AML-193 (cell line): ENCODE measurements at regions not wholly inside any gene's neighbourhood (a gene's known extent, or its start where the extent isn't known, plus 50 kb on each side); places are given as distances from the start of the nearest gene placed in this dataset.

Experiments used
- DNase-seq, 2 experiments: peaks; one replicate each; lab custom pipeline; 2025; lab: John Stamatoyannopoulos, UW

DNA sequence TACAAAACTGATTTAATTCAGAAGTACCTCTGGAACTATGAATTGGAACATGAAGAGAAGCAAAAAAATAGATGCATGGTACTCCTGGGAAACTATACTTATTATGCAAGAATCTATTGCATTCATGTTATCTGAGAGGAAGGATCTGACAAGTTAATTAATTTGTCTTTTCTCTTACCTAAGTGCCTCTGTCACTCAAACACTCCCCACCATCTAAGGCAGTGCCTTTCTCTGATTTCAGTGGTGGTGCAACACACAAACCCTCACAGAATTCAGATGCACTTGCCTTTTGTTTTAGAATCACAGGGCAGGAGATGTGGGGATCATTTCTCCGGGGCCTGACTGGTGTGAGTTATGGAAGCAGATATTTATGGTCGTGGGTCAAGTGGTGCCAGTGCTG, 52.5 kb upstream of the C9orf72 start:
- no peak for DNase-seq

DNA sequence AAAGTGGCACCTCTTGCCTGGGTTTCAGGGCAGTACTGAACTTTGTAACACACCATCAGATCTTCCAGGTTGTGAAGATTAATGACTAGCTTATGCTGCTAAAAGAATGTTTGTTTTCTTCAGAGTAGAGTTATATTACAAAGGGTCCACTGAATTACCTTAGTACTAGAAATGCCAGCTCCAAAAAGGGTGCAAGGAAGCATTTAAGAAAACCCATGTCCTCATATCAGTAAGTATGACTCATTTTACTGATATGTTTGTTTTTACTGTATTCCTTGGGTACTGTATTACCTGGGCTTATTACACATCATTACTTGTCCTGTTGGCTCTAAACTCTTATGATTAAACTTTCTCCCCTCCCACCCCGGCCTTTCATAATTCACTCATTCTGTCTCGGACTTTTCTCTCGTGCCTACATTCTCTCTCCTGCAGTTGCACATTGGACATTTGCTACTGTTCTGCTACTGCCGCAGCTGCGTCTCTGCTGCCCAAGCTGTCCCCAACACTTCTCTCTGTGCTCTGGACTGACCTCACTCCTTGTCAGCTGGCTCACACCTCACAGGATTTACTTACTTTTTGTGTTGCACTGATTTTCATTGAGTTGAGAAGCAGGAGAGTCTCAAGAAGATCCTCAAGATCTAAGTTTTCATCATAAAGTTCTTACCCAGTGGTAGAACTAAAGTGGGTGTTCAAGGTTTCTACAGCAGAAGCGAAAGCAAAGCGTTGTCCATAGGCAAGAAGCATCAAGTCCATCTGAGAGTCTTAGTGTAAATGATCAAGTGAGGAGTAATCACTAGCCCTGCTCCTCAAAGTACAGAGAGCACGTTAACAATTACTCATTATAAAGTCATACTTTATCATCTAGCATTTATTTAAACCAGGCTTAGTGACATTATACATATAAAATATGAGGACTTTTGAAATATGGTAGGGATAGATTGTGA, 53.2 kb upstream of the C9orf72 start:
- DNase-seq = no peak

DNA sequence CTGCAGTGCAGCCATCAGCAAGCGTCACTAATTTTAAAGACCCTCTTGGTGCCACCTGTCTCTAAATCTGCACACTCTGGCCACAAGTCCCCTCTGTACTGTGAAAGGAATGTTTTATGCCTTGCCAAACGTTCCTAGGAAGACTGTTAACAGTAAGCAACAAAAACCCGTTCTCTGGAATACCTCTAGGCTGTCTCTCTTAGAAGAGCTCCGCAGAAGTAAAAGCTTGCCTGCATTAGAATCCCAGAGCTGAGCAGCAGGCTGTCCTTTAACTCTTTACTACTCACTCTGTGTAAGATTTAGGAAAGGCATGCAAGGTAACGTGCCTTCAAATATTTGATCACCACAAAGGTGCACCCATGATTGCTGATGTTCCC, 53.9 kb upstream of the C9orf72 start:
- no peak for DNase-seq

DNA sequence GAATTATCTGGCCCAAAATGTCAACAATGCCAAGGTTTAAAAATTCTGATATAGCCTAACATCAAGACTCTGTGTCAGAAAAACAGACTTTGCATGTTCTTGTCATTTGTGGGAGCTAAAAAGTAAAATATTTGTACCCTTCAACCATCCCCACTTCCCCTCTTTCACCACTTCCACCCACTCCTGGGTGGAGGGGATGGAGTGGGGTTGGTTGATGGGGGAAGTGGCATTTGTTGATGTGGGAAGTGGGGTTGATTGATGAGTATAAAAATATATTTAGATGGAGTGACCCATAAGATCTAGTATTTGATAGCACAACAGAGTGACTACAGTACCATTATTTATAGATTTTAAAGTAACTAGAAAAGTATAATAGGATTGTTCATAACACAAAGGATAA, 55.0 kb upstream of the C9orf72 start:
- DNase-seq = no peak

DNA sequence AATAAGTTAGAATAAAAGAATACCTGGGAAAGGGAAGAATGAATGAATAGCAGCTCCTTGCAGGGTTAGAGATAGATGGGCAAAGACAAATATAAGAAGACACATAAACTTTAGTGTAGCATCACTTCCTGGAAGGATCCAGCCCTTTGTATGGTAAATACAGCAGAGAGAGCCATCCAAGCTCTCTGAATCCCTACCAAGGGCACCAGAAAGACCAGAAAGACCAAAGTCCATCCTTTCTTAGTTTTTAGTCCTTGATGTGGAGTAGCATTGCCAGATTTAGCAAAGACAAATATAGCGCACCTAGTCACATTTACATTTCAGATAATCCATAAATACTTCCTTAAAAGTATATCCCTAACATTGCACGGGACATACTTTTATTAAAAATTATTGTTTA, 56.1 kb upstream of the C9orf72 start:
- no peak for DNase-seq

DNA sequence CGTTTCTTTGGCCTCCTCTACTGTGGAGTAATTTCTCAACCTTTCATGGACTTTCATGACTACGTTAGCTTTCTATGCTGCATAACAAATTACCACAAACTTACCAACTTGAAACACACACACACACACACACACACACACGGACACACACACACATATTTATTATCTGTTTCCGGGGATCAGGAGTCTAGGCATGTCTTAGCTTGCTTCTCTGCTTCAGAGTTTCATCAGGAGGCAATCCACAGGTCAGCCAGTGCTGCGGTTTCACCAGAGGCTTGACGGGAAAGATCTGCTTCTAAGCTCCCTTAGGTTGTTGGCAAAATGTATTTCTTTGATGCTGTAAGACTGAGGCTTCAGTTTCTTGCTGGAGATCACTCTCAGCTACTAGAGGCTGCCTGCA, 59.0 kb upstream of the C9orf72 start:
- no peak for DNase-seq

DNA sequence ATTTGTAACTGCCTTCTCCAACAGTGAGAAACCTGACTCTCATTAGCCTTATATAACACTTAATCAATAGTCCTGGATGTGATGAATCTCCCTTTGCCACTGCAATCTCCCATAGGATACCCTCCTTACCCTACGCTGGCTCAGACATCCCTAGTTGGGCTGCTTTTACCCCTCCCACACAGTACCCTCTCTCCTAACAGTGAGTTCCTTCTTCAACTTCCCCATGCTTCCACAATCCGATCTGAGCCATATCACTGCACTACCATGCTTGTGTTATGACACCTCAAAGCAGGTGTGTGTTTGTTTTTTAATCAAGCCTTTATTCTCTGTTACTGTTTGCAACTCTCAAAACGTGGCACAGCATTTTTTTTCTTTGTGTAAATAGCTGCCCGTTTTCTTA, 60.5 kb upstream of the C9orf72 start:
- DNase-seq = no peak

DNA sequence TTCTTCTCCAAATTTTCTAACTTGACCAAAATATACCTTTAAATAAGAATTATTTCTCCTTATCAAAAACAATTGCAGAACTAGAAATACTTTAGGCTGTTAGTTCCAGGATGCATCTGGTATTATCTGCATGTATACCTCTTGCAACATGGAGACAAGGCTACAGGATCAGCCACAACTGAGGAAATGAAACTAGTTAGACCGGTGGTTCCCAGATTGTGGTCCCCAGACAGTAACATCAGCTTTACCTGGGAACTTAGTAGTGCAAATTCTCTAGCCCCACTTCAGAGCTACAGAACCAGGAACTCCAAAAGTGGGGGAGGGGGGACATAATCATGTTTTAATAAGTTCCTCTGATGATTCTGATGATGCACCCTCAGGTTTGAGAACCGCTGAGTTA, 61.6 kb upstream of the C9orf72 start:
- no peak for DNase-seq

DNA sequence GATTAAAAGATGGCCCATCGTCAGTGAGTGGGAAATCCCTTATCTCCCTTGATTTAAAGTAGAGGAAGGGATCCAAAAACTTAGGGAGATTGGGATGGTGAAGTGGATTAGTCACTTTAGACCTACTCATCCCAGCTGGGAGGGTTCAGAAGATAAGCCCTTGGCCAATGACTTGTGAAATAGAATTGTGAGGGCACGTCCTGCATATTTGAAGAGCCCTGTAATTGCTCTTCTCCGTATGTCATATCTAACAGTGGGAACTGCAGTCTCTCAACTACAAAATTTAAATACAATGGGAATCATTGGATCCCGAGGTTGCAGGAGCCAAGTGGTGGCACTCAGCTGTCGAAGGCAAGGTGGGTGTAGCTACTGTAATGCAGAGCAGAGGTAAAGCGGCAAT, 65.4 kb upstream of the C9orf72 start:
- DNase-seq = no peak

DNA sequence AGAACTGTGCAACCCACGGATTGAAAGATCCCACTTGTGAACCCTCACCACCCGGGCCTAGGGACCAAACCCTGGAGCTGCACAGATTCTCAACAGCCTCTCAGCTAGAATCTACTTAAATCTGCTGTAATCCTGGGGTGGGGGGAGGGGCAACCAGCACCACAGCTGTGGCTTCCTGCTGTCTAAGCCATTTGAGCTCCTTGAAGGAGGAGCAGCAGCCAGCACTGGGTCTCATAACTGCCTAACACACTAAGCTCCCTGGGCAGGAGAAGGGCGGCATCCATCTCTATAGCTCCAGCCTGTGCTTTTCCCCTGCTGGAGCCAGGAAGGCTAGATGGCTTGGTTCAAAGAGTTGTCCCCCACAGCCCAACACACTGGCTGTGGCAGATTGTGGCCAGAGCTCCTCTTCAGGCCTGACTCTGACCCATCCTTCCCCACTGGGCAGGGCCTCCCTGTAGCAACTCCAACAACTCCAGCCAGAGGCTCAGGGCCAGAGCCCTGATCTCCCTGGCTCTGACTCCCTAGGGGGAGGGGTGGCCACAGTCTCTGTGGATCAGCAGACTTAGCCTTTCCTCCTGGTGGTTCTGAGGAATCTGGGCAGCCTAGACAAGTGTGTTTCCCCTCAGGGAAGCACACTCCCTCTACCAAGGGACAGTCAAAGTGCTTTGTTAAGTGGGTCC, 72.0 kb upstream of the C9orf72 start:
- DNase-seq = no peak

DNA sequence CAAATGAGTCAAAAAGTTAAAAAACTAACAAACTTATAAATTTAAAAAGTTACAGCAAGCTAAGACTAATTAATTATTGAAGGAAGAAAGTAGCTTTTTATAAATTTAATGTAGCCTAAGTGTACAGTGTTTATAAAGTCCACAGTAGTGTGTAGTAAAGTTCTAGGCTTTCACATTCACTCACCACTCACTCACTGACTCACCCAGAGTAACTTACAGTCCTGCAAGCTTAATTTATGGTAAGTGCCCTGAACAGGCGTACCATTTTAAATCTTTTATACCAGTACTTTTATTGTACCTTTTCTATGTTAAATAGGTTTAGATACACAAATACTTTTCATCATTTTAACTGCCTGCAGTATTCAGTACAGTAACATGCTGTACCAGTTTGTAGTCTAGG, 80.0 kb upstream of the C9orf72 start:
- DNase-seq = no peak

DNA sequence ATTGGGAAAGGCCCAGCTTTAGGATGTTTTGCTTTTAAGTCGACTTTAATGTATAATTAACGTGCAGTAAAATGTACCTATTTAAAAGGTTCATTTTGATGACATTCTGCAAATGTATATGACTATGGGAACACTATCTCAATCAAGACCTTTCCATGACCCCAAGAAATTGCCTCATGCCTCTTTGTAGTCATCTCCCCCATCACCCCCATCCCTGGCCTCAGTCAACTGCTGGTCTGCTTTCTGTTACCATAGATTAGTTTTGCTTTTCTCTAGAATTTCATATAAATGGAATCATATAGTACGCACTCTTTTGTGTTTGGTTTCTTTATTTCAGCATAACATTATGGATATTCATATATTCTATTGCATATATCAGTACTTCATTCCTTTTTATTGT, 80.7 kb upstream of the C9orf72 start:
- DNase-seq = no peak

DNA sequence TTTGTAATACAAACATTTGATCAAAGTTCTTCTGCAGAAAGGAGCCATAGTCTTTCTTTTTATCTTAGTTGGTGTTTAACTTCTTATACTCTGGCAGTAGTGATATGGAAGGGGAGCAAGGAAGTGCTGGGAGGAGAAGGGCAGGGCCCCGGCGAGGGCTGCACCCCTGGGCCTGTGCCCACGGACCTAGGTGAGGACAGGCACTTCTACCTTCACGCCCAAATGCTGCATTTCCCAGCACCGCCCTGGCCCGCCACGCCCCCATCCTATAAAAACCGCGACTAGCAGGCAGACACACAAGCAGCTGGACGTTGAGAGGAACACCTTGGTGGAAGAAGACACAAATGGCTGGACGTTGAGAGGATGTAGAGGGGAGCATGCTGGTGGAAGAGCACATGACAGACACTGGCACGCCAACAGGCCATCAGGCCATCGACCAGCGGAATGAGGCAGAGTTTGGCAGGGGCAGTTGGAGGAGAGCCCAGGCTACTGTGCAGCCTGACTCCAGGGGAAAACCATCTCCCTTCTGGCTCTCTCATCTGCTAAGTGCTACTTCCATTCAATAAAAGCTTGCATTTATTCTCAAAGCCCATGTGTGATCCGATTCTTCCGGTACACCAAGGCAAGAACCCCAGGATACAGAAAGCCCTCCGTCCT, 81.5 kb upstream of the C9orf72 start:
- no peak for DNase-seq

DNA sequence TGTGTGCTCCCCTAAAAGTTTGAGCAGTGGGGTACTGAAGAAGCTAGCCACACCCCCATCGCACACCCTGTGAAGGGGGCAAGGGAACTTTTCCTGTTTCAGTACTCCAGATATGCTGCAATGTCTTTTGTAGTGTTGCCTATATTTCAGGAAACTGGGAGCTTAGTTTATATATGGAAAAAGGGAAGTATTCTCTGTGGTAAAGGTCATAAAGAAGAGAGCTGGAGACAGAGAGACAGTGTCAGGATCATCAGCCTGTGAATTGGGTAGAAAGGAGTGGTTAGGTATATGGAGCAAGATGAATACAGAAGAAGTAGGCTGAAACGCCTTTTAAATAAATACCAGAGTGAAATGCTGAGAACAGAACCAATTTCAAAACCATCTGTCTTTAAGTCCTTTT, 82.2 kb upstream of the C9orf72 start:
- no peak for DNase-seq

DNA sequence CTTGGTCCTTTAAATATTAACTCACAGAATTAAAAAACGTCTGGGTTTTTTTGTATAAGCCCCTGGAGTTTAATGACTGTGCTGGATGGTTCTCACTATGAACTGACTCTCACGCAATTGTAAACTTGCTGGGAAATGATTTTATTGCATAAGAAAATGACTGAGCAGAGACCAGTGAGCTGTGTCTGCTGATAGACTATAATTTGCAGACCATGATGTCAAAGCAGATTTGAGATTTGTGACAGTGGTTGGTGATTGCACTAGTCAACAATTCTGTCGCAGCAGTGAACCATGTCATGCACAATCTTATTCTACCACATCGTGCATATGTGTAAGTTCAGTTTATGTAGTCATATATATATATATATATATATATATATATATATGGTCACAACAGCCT, 85.7 kb upstream of the C9orf72 start:
- DNase-seq = no peak

DNA sequence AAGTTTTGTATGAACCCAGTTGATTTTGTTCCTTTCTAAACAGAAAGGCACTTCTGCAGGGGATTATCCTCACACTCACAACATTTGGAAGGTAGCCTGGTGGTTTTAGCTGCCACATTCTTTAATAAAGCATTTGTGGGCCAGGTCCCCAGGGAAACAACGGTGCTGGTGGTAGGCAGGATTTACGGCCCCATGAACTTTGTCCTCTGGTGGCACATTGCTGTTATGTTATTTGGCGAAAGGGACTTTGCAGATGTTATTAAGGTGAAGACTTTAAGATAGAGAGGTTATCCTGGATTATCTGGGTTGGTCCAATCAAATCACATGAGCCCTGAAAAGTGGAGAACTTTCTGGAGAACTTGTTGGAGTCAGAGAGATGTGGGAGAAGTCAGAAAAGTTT, 86.3 kb upstream of the C9orf72 start:
- no peak for DNase-seq

DNA sequence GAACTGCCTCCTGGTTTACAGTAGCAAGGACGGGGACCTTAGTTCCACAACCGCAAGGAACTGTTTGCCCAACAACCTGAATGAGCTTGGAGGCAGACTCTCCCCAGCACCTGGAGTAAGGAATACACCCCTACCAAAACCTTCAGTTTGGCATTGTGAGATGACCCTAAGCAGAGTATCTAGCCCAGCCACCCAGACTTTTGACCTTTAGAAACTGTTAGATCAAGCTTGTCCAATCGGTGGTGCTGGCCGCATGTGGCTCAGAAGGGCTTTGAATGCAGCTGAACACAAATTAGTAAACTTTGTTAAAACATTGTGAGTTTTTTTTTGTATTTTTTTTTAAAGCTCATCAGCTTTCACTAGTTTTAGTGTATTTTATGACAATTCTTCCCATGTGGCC, 86.9 kb upstream of the C9orf72 start:
- no peak for DNase-seq

DNA sequence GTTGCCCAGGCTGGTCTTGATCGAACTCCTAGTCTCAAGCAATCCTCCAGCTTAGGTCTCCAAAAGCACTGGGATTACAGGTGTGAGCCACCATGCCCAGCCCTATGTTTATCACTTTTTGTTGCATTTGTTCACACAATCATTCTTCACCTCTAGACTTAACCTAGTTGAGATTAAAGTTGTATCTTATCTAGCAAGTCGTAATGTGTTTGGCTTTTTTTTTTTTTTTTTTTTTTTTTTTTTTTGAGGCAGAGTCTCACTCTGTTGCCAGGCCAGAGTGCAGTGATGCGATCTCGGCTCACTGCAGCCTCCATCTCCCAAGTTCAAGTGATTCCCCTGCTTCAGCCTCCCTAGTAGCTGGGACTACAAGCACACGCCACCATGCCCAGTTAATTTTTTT, 90.2 kb upstream of the C9orf72 start:
- no peak for DNase-seq

DNA sequence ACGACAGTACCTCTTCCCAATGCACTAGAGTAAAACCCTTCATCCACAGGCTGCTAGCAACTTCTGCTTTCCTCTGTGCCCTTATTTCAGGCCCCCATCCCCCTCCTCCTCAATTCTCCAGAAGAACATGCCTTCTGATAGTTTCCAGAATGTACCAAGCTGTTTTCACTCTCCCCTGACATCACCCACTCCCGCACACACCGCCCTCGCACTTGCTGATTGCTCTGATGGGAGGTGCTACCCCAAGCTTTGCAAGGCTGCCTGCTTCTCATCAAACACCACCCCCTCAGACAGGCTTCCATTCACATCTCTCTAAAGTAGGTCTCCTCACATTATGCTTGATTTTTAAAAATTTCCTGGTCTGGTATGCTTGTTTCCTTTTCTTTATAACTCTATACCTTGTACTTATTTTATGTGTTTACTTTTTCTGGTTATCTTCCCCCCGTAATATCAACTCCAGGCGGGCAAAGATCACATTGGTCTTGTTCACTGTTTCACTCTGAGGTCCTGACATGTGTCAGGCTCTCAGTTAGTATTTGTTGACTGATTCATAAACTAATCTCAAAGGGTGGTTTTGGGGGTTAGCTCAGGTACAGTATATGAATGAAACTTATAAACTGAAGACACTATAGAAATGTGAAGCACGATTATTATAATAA, 91.0 kb upstream of the C9orf72 start:
- DNase-seq = no peak

DNA sequence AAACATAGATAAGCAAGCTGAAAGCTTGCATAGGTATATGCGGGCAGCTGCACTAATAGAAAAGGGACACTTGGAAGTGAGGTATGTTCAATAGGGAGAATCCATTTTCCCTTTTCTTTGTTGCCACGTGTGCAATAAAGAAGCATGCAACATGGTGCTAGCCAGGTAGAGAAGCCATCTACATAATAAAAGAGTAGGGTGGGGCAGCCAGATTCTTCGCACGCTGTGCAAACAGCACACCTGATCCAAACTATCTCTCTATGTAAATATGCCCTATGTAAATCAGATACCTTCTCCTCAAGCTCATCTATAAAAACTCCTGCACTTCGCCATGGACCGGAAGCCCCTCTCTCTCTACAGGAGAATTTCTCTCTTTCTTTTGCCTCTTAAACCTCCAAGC, 91.9 kb upstream of the C9orf72 start:
- no peak for DNase-seq

DNA sequence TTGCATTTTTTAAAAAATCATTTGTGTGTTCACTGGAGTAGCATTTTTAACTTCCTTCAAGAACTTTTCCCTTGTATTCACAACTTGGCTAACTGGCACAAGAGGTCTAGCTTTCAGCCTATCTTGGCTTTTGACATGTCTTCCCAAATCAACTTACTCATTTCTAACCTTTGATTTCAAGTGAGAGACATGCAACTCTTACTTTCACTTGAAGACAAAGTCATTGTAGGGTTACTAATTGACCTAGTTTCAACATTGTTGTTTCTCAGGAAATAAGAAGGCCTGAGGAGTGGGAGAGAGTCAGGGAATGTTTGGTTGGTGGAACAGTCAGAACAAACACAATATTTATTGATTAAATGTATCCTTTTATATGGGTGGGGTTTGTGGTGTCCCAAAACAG, 95.0 kb upstream of the C9orf72 start:
- DNase-seq = no peak

DNA sequence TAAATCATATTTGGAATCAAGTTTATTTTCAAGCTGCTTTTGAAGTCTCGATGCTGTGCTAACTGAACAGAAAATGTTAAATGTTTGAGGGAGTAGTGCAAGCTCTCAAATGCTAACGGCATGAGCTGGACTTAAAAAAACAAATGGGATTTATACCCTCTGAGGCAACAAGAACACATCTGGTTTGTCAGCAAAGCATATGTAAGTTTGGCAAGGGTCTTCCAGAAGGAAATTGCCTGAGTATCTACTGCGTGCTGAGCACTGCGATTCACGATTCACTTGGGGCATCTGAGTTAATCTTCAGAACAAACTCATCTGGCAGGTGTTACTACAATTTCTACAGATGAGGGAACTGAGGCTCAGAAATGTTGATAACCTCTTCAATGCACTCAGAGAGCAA, 98.4 kb upstream of the C9orf72 start:
- no peak for DNase-seq

DNA sequence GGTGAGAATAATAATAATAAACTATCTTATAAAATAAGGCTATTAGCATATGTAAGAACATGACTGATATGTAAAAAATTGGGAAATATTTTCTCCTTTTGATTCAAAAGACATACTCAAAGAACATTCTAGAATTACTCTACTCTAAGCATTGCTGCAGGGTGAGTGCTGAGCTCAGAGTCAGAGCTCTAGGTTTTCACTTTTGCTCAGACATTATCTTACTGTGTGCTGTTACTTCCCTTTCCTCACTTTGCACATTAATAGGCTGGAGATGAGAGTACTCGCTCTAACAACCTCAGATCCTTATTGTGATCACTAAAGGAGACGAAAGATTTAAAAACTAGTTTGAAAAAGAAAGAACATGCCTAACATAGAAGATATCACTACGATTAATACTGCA, 99.4 kb upstream of the C9orf72 start:
- DNase-seq = no peak
